ENCODE measurements at regions not wholly inside any gene's neighbourhood (a gene's known extent, or its start where the extent isn't known, plus 50 kb on each side); places are given as distances from the start of the nearest gene placed in this dataset.

DNA sequence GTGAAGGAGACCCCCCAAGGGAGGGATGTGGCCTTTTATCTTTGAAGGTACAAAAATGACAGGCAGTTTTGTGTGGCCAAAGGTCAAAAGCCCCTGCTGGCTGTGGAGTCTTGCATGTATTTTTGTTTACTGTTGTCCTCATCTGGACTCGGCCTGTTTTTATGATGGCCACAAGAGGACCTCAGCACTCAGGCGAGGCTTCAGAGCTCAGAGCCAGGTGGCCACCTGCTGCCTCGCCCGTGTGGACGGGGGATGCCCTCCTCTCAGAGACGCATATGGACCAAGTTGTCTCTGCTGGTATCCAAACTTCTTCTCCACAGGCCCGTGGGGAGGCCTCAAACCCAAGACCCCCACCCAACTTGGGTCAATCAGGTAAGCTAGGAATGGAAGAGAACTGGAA lies 118.2 kb downstream of the DACT2 start:
- ATAC-seq (ENCODE audit: low read depth): no peak
- H3K9me3 ChIP-seq (ENCODE audit: control extremely low read depth in 1 of 3, control insufficient read depth in 2 of 3, insufficient read depth in 1 of 3, low read length in 2 of 3): peaks cover 0 to 11% (median 0%) of the 10 kb centered on the region in 3 donors
- H3K27ac Mint-ChIP-seq: no peak overlapping the region
- H3K4me1 Mint-ChIP-seq: no peaks in the 10 kb centered on the region
- DNase-seq: no peak
- no peak overlapping the region for H3K4me3 ChIP-seq (ENCODE audit: control extremely low read depth in 1 of 5, extremely low read depth in 1 of 5, insufficient read depth in 1 of 5, low read depth in 2 of 5, low read length in 4 of 5)
- H2AFZ ChIP-seq (ENCODE audit: insufficient read depth, low read depth, low read length, poor library complexity, severe bottlenecking): no peak overlapping the region
- H3K4me3 Mint-ChIP-seq: no peak overlapping the region
- 69% methylated on average over 3 of the region's 7 CpGs for WGBS (ENCODE audit: insufficient coverage)
- H3K4me2 ChIP-seq (replicated peaks; ENCODE audit: low read depth, low read length, poor library complexity, severe bottlenecking): no peak overlapping the region
- H3K9me3 Mint-ChIP-seq (ENCODE audit: insufficient read depth): peaks cover 1% of the 10 kb centered on the region
- no peaks in the 10 kb centered on the region for H3K36me3 ChIP-seq (replicated peaks in 1 of 2; ENCODE audit: control extremely low read depth in 1 of 2, control insufficient read depth in 1 of 2, extremely low read depth in 1 of 2, insufficient read depth in 2 of 2, low read length in 1 of 2)
- TF ChIP-seq EZH2 (IDR thresholded peaks at IDR 0.05; ENCODE audit: borderline replicate concordance, insufficient read depth, low read depth, low read length, poor library complexity, severe bottlenecking): no peak
- TF ChIP-seq, protein P1, sequence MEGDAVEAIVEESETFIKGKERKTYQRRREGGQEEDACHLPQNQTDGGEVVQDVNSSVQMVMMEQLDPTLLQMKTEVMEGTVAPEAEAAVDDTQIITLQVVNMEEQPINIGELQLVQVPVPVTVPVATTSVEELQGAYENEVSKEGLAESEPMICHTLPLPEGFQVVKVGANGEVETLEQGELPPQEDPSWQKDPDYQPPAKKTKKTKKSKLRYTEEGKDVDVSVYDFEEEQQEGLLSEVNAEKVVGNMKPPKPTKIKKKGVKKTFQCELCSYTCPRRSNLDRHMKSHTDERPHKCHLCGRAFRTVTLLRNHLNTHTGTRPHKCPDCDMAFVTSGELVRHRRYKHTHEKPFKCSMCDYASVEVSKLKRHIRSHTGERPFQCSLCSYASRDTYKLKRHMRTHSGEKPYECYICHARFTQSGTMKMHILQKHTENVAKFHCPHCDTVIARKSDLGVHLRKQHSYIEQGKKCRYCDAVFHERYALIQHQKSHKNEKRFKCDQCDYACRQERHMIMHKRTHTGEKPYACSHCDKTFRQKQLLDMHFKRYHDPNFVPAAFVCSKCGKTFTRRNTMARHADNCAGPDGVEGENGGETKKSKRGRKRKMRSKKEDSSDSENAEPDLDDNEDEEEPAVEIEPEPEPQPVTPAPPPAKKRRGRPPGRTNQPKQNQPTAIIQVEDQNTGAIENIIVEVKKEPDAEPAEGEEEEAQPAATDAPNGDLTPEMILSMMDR (IDR thresholded peaks at IDR 0.05): no peak
- H3K27ac ChIP-seq (ENCODE audit: low read length in 2 of 2): no peak overlapping the region
- H3K4me1 ChIP-seq (ENCODE audit: control insufficient read depth in 2 of 2, insufficient read depth in 2 of 2, low read length in 2 of 2): no peaks in the 10 kb centered on the region
- H4K20me1 ChIP-seq (ENCODE audit: control insufficient read depth, insufficient read depth, low read length, poor library complexity, severe bottlenecking): no peaks in the 10 kb centered on the region
- no peak overlapping the region for H3K9ac ChIP-seq (ENCODE audit: low read length)
- ChIA-PET POLR2A (no interaction called here), CTCF (no interaction called here)
- intact Hi-C loops (cut with micrococcal nuclease): no loop called here
- H3K27me3 ChIP-seq (replicated peaks in 1 of 4; ENCODE audit: control extremely low read depth in 1 of 4, control insufficient read depth in 3 of 4, insufficient read depth in 4 of 4, low read length in 3 of 4): no peaks in the 10 kb centered on the region
- no peaks in the 10 kb centered on the region for H3K27me3 Mint-ChIP-seq
- H3K79me2 ChIP-seq (ENCODE audit: control insufficient read depth, insufficient read depth, low read length): no peaks in the 10 kb centered on the region

DNA sequence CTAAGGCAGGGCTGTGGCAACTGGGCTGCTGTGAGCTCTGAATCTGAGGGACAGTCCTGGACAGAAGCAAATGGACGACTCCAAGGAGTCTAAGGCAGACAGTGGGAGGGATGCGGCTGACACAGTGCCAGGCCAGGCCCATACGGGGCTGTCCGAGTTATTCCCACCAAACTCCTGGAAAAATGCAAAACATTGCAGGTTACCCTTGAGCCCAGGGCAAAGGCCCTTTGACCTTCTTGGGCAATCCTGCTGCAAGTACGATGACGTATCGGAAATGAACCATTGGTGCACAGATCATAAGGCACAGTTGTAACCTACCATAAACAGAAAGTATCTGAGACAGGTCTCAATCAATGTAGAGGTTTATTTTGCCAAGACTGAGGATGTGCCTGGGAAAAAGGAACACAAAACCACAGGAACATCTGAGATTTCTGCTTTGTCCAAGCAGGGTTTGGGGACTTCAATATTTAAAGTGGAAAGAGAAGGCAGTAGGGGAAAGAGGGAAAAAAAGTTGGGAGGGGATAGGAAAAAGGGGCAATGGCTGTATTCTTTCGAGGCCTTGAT lies 118.9 kb downstream of the DACT2 start:
- Histone ChIP-seq H3K79me2 (ENCODE audit: control insufficient read depth, insufficient read depth, low read length) (no peaks in the 10 kb centered on the region), H3K4me2 (replicated peaks; ENCODE audit: low read depth, low read length, poor library complexity, severe bottlenecking) (no peak overlapping the region), H3K9me3 (ENCODE audit: control extremely low read depth in 1 of 3, control insufficient read depth in 2 of 3, insufficient read depth in 1 of 3, low read length in 2 of 3) (peaks cover 0 to 6% (median 0%) of the 10 kb centered on the region in 3 donors), H4K20me1 (ENCODE audit: control insufficient read depth, insufficient read depth, low read length, poor library complexity, severe bottlenecking) (no peaks in the 10 kb centered on the region), H3K27ac (ENCODE audit: low read length in 2 of 2) (no peak overlapping the region), H3K4me1 (ENCODE audit: control insufficient read depth in 2 of 2, insufficient read depth in 2 of 2, low read length in 2 of 2) (no peaks in the 10 kb centered on the region), H3K27me3 (replicated peaks in 1 of 4; ENCODE audit: control extremely low read depth in 1 of 4, control insufficient read depth in 3 of 4, insufficient read depth in 4 of 4, low read length in 3 of 4) (no peaks in the 10 kb centered on the region), H2AFZ (ENCODE audit: insufficient read depth, low read depth, low read length, poor library complexity, severe bottlenecking) (no peak overlapping the region), H3K4me3 (ENCODE audit: control extremely low read depth in 1 of 5, extremely low read depth in 1 of 5, insufficient read depth in 1 of 5, low read depth in 2 of 5, low read length in 4 of 5) (no peak overlapping the region), H3K36me3 (replicated peaks in 1 of 2; ENCODE audit: control extremely low read depth in 1 of 2, control insufficient read depth in 1 of 2, extremely low read depth in 1 of 2, insufficient read depth in 2 of 2, low read length in 1 of 2) (no peaks in the 10 kb centered on the region), H3K9ac (ENCODE audit: low read length) (no peak overlapping the region)
- no peak for ATAC-seq (ENCODE audit: low read depth)
- WGBS (ENCODE audit: insufficient coverage): 88% methylated on average over 5 of the region's 8 CpGs
- Mint-ChIP-seq H3K4me1 (no peaks in the 10 kb centered on the region), H3K4me3 (no peak overlapping the region), H3K27ac (no peak overlapping the region), H3K27me3 (no peaks in the 10 kb centered on the region), H3K9me3 (ENCODE audit: insufficient read depth) (peaks cover 1% of the 10 kb centered on the region)
- no peak for DNase-seq
- TF ChIP-seq EZH2 (IDR thresholded peaks at IDR 0.05; ENCODE audit: borderline replicate concordance, insufficient read depth, low read depth, low read length, poor library complexity, severe bottlenecking): no peak
- TF ChIP-seq, protein P1 (IDR thresholded peaks at IDR 0.05): no peak
- POLR2A ChIA-PET: no interaction called here
- intact Hi-C loops (cut with micrococcal nuclease): no loop called here
- CTCF ChIA-PET: no interaction called here
